Cardiac muscle cell (in vitro differentiated cells and primary cell): ENCODE measurements at regions not wholly inside any gene's neighbourhood (a gene's known extent, or its start where the extent isn't known, plus 50 kb on each side); places are given as distances from the start of the nearest gene placed in this dataset.

ENCODE experiments used
- DNase-seq, 2 donors: peaks; one replicate each; pipeline versions ENCODE4 v3.0.0 to v3.0.0-alpha.2; 2010 to 2017; ENCODE audit warnings: low read depth in 1 of 2, low spot score in 1 of 2
- H3K27ac ChIP-seq: fragments of 200-600 bp; sonication (generic); 2 replicates; pipeline ENCODE4 v1.5.1; 2016
- H3K27me3 ChIP-seq: fragments of 200-600 bp; sonication (generic); 2 replicates; pipeline ENCODE4 v1.6.0; 2016; ENCODE audit warnings: control low read depth
- H3K36me3 ChIP-seq: fragments of 200-600 bp; sonication (generic); 2 replicates; pipeline ENCODE4 v1.5.1; 2016; ENCODE audit warnings: control low read depth
- H3K4me1 ChIP-seq: fragments of 200-600 bp; sonication (generic); 2 replicates; pipeline ENCODE4 v1.8.1; 2017; ENCODE audit warnings: low read depth, mild to moderate bottlenecking, mixed run types
- H3K4me3 ChIP-seq: fragments of 200-600 bp; sonication (generic); 2 replicates; pipeline ENCODE4 v1.5.1; 2016; ENCODE audit warnings: mild to moderate bottlenecking
- H3K9me3 ChIP-seq: fragments of 200-600 bp; sonication (generic); 2 replicates; pipeline ENCODE4 v1.5.1; 2017; ENCODE audit warnings: low read depth, mild to moderate bottlenecking, control low read depth
- TF ChIP-seq, protein P1 (sequence below): IDR thresholded peaks from 2 replicates; pipeline ENCODE4 v1.5.1; 2012; ENCODE audit warnings: low read depth, mild to moderate bottlenecking, low read length

DNA sequence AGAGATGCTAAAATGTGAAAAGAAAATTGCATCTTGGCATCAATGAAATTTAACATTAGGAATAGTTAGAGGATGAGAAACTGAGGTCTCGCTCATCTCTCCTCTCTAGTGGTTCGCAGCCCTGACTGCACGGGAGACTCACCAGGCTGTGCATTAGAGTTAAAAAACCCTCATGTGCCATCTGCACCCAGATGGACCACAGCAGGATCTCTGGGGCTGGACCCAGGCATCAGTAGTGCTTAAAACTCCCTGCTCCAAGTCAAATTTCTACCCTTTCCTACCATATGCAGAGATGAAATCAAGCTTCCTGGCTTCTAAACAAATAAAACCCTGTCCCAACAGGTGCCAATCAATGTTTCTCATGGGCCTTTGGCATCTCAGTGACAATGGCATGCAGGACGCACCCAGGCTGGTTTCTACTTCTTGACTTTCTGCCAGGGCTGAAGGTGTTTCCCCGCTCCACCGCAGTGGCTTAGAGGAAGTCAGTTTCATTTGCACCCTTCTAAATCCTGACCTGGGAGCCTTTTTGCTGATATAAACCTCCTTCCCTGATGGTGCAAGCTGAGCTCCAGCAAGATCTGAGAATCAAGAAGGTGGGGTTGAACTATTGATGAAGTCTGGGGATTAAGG, 132.6 kb downstream of the NSG2 start:
- DNase-seq = no peak
- no peaks in the 10 kb centered on the region for H3K4me1 ChIP-seq
- H3K9me3 ChIP-seq = no peaks in the 10 kb centered on the region

DNA sequence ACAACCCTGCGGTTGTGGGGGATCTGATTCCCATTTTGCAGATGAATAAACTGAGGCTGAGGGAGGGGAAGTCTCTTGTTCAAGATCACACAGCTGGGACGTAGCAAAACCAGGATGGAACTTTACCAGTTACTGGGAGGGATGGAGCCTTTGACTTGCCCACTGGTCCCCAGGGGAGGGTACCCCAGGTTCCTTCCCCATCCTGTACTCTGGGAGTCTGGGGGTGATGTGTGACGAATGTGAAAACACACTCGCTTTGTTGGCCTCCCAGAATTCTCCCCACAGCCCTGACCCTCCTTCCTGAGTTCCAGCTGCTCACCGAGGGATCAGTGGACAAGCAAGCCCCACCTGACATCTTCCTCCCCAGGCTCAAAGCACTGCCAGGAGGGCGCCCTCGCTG, 135.1 kb downstream of the NSG2 start:
- Histone ChIP-seq H3K4me1 (no peaks in the 10 kb centered on the region), H3K4me3 (no peak overlapping the region), H3K9me3 (no peaks in the 10 kb centered on the region), H3K27me3 (no peaks in the 10 kb centered on the region), H3K27ac (no peak overlapping the region), H3K36me3 (no peaks in the 10 kb centered on the region)
- TF ChIP-seq, protein P1, sequence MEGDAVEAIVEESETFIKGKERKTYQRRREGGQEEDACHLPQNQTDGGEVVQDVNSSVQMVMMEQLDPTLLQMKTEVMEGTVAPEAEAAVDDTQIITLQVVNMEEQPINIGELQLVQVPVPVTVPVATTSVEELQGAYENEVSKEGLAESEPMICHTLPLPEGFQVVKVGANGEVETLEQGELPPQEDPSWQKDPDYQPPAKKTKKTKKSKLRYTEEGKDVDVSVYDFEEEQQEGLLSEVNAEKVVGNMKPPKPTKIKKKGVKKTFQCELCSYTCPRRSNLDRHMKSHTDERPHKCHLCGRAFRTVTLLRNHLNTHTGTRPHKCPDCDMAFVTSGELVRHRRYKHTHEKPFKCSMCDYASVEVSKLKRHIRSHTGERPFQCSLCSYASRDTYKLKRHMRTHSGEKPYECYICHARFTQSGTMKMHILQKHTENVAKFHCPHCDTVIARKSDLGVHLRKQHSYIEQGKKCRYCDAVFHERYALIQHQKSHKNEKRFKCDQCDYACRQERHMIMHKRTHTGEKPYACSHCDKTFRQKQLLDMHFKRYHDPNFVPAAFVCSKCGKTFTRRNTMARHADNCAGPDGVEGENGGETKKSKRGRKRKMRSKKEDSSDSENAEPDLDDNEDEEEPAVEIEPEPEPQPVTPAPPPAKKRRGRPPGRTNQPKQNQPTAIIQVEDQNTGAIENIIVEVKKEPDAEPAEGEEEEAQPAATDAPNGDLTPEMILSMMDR = no peak
- no peak for DNase-seq

More for the DNA sequence above, 132.6 kb downstream of the NSG2 start:
- TF ChIP-seq, protein P1 = no peak
- no peaks in the 10 kb centered on the region for H3K27me3 ChIP-seq
- H3K4me3 ChIP-seq = no peak overlapping the region
- no peaks in the 10 kb centered on the region for H3K36me3 ChIP-seq
- H3K27ac ChIP-seq = no peak overlapping the region

DNA sequence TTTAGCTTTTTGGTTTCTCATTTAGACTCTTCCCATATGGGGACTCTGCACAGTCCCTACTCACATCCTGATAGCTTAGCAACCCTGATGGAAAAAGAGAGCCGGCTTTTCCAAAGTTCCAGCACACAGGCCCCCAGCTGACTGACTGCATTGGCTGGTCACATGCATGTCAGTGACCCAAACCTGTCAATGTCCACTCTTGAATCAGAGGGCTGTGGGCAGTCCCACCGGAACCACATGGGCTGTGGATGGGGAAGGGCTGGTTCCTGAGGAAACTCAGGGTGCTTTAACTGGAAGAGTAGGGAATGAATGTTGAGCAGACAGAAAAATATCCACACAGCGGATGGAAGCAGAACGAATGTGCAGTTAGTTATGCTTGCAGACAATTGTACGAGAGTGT, 136.6 kb downstream of the NSG2 start:
- Histone ChIP-seq H3K27me3 (no peaks in the 10 kb centered on the region), H3K36me3 (no peaks in the 10 kb centered on the region), H3K4me1 (no peaks in the 10 kb centered on the region), H3K27ac (no peak overlapping the region), H3K4me3 (no peak overlapping the region), H3K9me3 (no peaks in the 10 kb centered on the region)
- TF ChIP-seq, protein P1 = no peak
- DNase-seq = no peak

DNA sequence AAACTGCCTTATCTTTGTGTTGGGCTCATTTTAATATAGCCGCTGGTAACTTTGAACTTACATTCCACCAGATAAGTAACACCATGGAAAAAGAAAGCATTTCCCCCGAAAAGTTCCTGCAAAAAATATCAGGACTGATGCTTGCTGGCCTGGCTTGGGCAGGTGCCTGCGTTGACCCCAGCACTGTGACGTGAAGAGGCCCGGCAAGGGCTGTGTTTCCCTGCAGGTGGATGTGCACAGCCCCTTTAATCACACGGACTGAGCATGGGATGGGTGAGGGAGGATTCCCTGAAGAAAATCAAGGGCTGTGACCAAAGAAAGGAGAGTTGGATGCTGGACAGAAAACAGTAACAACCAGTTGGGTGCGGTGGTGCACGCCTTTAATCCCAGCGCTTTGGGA, 138.2 kb downstream of the NSG2 start:
- H3K36me3 ChIP-seq = no peaks in the 10 kb centered on the region
- no peak for DNase-seq
- no peak overlapping the region for H3K4me3 ChIP-seq
- H3K27me3 ChIP-seq = no peaks in the 10 kb centered on the region
- TF ChIP-seq, protein P1 = no peak
- H3K4me1 ChIP-seq = no peaks in the 10 kb centered on the region
- no peak overlapping the region for H3K27ac ChIP-seq
- H3K9me3 ChIP-seq = no peaks in the 10 kb centered on the region

DNA sequence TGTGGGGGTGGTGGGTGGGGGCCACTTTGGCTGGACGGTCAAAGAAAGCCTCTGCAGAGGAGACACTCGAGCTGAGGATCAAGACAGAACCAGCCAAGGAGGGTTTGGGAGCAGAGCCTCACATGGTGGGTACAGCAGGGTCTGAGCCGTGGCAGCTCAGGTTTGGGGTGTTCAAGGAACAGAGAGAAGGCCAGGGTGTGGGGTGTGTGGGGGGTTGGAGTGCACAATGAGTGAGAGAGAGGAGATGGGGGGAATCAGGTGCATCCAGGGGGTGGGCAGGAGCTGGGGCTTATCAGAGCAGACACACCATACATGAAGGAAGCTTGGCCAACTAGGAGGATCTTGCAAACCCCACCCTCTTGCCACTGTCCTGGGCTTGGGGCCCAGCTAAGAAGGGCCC, 140.0 kb downstream of the NSG2 start:
- Histone ChIP-seq H3K36me3 (no peaks in the 10 kb centered on the region), H3K27me3 (no peaks in the 10 kb centered on the region), H3K27ac (no peak overlapping the region), H3K9me3 (no peaks in the 10 kb centered on the region), H3K4me3 (no peak overlapping the region), H3K4me1 (no peaks in the 10 kb centered on the region)
- DNase-seq = no peak
- TF ChIP-seq, protein P1 = no peak
